Panc1 (cell line): ENCODE measurements at regions not wholly inside any gene's neighbourhood (a gene's known extent, or its start where the extent isn't known, plus 50 kb on each side); places are given as distances from the start of the nearest gene placed in this dataset.

ENCODE experiments used
- ATAC-seq: fragments of 200-7000 bp; cut with Tn5 transposase; 2 replicates; pipeline ENCODE4 v1.9.1; 2020; ENCODE audit warnings: mild to moderate bottlenecking, moderate library complexity
- BruUV-seq: library from RNA; stranded (reverse); fragments of 400-500 nt; replicated peaks from 2 replicates; lab custom pipeline; 2021; lab: Mats Ljungman, UMichigan
- CTCF ChIA-PET: fragments of 300-600 bp; sonication (Branson Sonifier 250); formaldehyde crosslinking; loops from one replicate; lab custom pipeline; 2022; ENCODE audit warnings: antibody characterized with exemption; lab: Charles Lee
- POLR2A ChIA-PET: fragments of 300-600 bp; sonication (Branson Sonifier 250); formaldehyde crosslinking; loops from one replicate; lab custom pipeline; 2022; ENCODE audit warnings: antibody characterized with exemption; lab: Charles Lee
- DNase-seq: peaks from one replicate; pipeline ENCODE4 v3.0.0-alpha.2; 2010; ENCODE audit warnings: low read depth, low spot score
- H3K27ac ChIP-seq: 2 replicates; pipeline ENCODE4 v1.5.1; 2011; ENCODE audit warnings: mild to moderate bottlenecking, low read length, inconsistent platforms
- H3K27me3 ChIP-seq: fragments of 200-500 bp; sonication (Bioruptor generic); 2 replicates; pipeline ENCODE4 v1.6.0; 2014; ENCODE audit warnings: low read length, inconsistent platforms; ENCODE audit not compliant: control insufficient read depth, insufficient read depth
- H3K36me3 ChIP-seq: fragments of 200-500 bp; sonication (Bioruptor generic); 2 replicates; pipeline ENCODE4 v1.5.1; 2014; ENCODE audit warnings: inconsistent platforms, mild to moderate bottlenecking, low read length, moderate library complexity; ENCODE audit not compliant: control insufficient read depth, insufficient read depth
- H3K4me1 ChIP-seq: 2 replicates; pipeline ENCODE4 v1.5.1; 2011; ENCODE audit warnings: inconsistent platforms, mild to moderate bottlenecking, low read length, moderate library complexity; ENCODE audit not compliant: control insufficient read depth, insufficient read depth
- H3K4me3 ChIP-seq, 2 experiments: 2 replicates each; pipeline ENCODE4 v1.5.1; 2011 to 2012; ENCODE audit warnings: low read depth in 2 of 2, low read length in 2 of 2, mild to moderate bottlenecking in 2 of 2, inconsistent platforms in 1 of 2, moderate library complexity in 1 of 2
- H3K9me3 ChIP-seq: fragments of 200-500 bp; sonication (Bioruptor generic); 2 replicates; pipeline ENCODE4 v1.5.1; 2014; ENCODE audit warnings: low read depth, mild to moderate bottlenecking, inconsistent platforms, low read length, moderate library complexity; ENCODE audit not compliant: control insufficient read depth, insufficient read depth
- POLR2AphosphoS5 ChIP-seq: IDR thresholded peaks from 2 replicates; pipeline ENCODE4 v1.6.1; 2012; ENCODE audit warnings: mild to moderate bottlenecking, low read depth, low read length, moderate library complexity
- REST ChIP-seq, 2 experiments: IDR thresholded peaks; 2 replicates each; pipeline ENCODE4 v1.6.1; 2011 to 2012; ENCODE audit warnings: low read depth in 2 of 2, control low read depth in 1 of 2, low read length in 1 of 2, mild to moderate bottlenecking in 1 of 2, moderate library complexity in 1 of 2; ENCODE audit not compliant: insufficient read depth in 1 of 2
- SIN3A ChIP-seq: IDR thresholded peaks from 2 replicates; pipeline ENCODE4 v1.6.1; 2012; ENCODE audit warnings: low read depth, mild to moderate bottlenecking, low read length, moderate library complexity, borderline replicate concordance; ENCODE audit not compliant: insufficient read depth
- TCF7L2 ChIP-seq: IDR thresholded peaks from 2 replicates; pipeline ENCODE4 v1.6.1; 2011; ENCODE audit warnings: mild to moderate bottlenecking, low read depth, low read length, inconsistent platforms
- in situ Hi-C: cut with HindIII; loops from 2 replicates; pipeline ENCODE4 v1.10.0; 2016; ENCODE audit warnings: low sequenced_read_pairs, low pct_unique_long_range_greater_than_20kb
- intact Hi-C: fragments of 100-400 bp; cut with micrococcal nuclease; formaldehyde crosslinking; loops from one replicate; pipeline ENCODE4 v1.10.0; 2022; ENCODE audit not compliant: unreplicated experiment
- TF ChIP-seq, protein P1 (sequence below): fragments of 450-650 bp; IDR thresholded peaks from 2 replicates; pipeline ENCODE4 v1.5.1; 2017; ENCODE audit warnings: mild to moderate bottlenecking

DNA sequence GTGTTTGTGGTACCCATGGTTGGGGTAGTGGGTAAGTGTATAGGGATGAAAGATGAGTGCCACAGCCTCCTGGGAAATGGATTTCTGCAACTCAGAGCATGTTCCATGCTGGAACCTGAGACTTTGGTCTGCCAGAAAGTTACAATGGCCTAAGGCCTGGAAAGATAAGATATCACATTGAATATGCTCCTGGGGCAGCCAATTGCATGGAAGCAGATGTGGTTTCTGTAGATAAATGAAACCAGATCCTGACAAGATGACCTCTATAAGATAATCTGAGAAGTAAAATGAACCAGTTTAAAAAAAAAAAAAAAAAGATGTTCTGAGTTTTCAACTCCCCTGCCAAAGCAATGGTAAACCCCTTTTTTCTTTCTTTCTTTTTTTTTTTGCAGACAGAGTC lies 91.4 kb upstream of the NCK2 start:
- Histone ChIP-seq H3K27ac (no peak overlapping the region), H3K9me3 (no peaks in the 10 kb centered on the region; the same call in 1 of the 2 replicates), H3K36me3 (no peaks in the 10 kb centered on the region), H3K4me3 (no peak overlapping the region), H3K27me3 (no peaks in the 10 kb centered on the region), H3K4me1 (no peaks in the 10 kb centered on the region)
- ChIA-PET CTCF (no interaction called here), POLR2A (no interaction called here)
- in situ Hi-C loops (no loop called here), intact Hi-C loops (no loop called here)
- TF ChIP-seq REST (IDR thresholded peaks at IDR 0.05; ENCODE audit: insufficient read depth in 1 of 2, low read depth in 2 of 2, low read length in 1 of 2) = no peak
- DNase-seq (no peak), ATAC-seq (no peak)
- BruUV-seq = no TSS peak

DNA sequence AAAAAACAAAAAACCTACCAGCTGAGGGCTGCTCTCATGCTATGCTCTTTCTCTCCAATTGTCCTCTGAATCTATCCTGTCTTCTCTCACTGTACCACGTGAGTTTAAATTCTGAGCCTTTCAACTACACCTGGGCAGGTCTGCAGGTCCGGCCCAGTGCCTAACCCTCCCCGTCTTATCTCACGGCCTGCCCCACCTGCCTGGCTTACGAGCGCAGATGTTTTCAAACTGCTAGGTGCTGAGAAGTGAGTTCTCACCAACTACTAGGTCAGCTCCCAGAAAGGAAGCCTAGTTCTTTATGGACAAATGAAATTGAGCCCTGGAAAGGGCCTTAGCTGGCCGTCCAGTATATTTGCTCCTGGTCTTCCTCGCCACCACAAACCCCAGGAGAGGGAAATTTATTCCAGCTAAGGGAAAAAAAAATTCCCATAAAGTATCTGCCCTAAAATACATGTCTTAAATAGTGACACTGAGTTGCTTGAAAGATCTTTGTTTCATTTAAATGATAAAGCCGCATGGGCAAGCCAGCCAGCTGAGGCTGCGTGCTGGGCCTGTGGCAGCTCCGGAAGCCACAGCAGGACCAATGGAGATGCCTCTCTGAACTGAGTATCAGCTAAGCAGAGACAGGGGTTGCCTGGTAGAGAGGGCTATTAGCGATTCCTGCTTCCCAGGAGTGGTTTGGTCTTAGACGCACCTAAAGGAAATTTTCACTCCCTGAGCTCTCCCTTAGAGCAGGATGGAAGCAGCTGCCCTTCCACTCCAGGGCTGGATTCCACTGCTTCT lies 92.5 kb upstream of the NCK2 start:
- ATAC-seq = no peak
- Histone ChIP-seq H3K36me3 (no peaks in the 10 kb centered on the region), H3K27me3 (no peaks in the 10 kb centered on the region), H3K4me1 (no peaks in the 10 kb centered on the region; the same call in 1 of the 2 replicates), H3K4me3 (no peak overlapping the region), H3K27ac (no peak overlapping the region), H3K9me3 (no peaks in the 10 kb centered on the region; the same call in 1 of the 2 replicates)
- TF ChIP-seq REST (IDR thresholded peaks at IDR 0.05; ENCODE audit: insufficient read depth in 1 of 2, low read depth in 2 of 2, low read length in 1 of 2) (no peak), TCF7L2 (no peak), POLR2AphosphoS5 (no peak)
- no TSS peak for BruUV-seq
- DNase-seq = no peak
- ChIA-PET CTCF (interaction anchor here (0.6 kb wide), 1 partner anchor 66 kb away, joined by 4 read pairs; no protein-coding TSS in a partner anchor), POLR2A (no interaction called here)
- in situ Hi-C loops (no loop called here), intact Hi-C loops (no loop called here)

GRCh38 chr2:105649534-105649933 lies 95.2 kb upstream of the NCK2 start:
- no TSS peak for BruUV-seq
- intact Hi-C loops (no loop called here), in situ Hi-C loops (no loop called here)
- no peak for TF ChIP-seq REST (IDR thresholded peaks at IDR 0.05; ENCODE audit: insufficient read depth in 1 of 2, low read depth in 2 of 2, low read length in 1 of 2)
- no peak for TF ChIP-seq TCF7L2
- TF ChIP-seq SIN3A = no peak
- TF ChIP-seq POLR2AphosphoS5 = no peak
- TF ChIP-seq, protein P1, sequence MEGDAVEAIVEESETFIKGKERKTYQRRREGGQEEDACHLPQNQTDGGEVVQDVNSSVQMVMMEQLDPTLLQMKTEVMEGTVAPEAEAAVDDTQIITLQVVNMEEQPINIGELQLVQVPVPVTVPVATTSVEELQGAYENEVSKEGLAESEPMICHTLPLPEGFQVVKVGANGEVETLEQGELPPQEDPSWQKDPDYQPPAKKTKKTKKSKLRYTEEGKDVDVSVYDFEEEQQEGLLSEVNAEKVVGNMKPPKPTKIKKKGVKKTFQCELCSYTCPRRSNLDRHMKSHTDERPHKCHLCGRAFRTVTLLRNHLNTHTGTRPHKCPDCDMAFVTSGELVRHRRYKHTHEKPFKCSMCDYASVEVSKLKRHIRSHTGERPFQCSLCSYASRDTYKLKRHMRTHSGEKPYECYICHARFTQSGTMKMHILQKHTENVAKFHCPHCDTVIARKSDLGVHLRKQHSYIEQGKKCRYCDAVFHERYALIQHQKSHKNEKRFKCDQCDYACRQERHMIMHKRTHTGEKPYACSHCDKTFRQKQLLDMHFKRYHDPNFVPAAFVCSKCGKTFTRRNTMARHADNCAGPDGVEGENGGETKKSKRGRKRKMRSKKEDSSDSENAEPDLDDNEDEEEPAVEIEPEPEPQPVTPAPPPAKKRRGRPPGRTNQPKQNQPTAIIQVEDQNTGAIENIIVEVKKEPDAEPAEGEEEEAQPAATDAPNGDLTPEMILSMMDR = no peak
- ChIA-PET CTCF (no interaction called here), POLR2A (no interaction called here)
- H3K36me3 ChIP-seq = no peaks in the 10 kb centered on the region
- H3K9me3 ChIP-seq = no peaks in the 10 kb centered on the region; the same call in 1 of the 2 replicates
- H3K4me3 ChIP-seq = no peak overlapping the region
- DNase-seq (no peak), ATAC-seq (no peak)
- no peaks in the 10 kb centered on the region; the same call in 1 of the 2 replicates for H3K4me1 ChIP-seq
- H3K27me3 ChIP-seq = no peaks in the 10 kb centered on the region
- no peak overlapping the region for H3K27ac ChIP-seq
